ENCODE measurements at regions not wholly inside any gene's neighbourhood (a gene's known extent, or its start where the extent isn't known, plus 50 kb on each side); places are given as distances from the start of the nearest gene placed in this dataset.
"Not testable (repeated sequence)": the region's sequence is repeated elsewhere in the genome, so short reads cannot be mapped to it uniquely, and the experiment has no call there.

- in situ Hi-C loops (cut with MboI; ENCODE audit: low pct_unique_long_range_greater_than_20kb, low sequenced_read_pairs) = no loop called here
These were observed 272.3 kb upstream of the RNF32 start for GRCh38 chr7:156368053-156368843.

GRCh38 chr7:156363751-156364150, 276.8 kb upstream of the RNF32 start:
- in situ Hi-C loops (cut with MboI; ENCODE audit: low pct_unique_long_range_greater_than_20kb, low sequenced_read_pairs) = no loop called here
- no peak for DNase-seq

More at GRCh38 chr7:156368053-156368843, 272.3 kb upstream of the RNF32 start:
- no peak for DNase-seq

- in situ Hi-C loops (cut with MboI; ENCODE audit: low pct_unique_long_range_greater_than_20kb, low sequenced_read_pairs) = no loop called here
These were observed 279.7 kb upstream of the RNF32 start for GRCh38 chr7:156360835-156361234.

GRCh38 chr7:156356551-156356950, 284.0 kb upstream of the RNF32 start:
- in situ Hi-C loops (cut with MboI; ENCODE audit: low pct_unique_long_range_greater_than_20kb, low sequenced_read_pairs) = no loop called here
- DNase-seq = no peak

More at GRCh38 chr7:156360835-156361234, 279.7 kb upstream of the RNF32 start:
- no peak for DNase-seq

GRCh38 chr7:156353352-156353751, 287.2 kb upstream of the RNF32 start:
- no peak for DNase-seq
- in situ Hi-C loops (cut with MboI; ENCODE audit: low pct_unique_long_range_greater_than_20kb, low sequenced_read_pairs) = no loop called here

- in situ Hi-C loops (cut with MboI; ENCODE audit: low pct_unique_long_range_greater_than_20kb, low sequenced_read_pairs); DNase-seq: not testable (repeated sequence)
These were observed 292.8 kb upstream of the RNF32 start for GRCh38 chr7:156347703-156348248.

GRCh38 chr7:156347132-156347531, 293.4 kb upstream of the RNF32 start:
- no peak for DNase-seq
- in situ Hi-C loops (cut with MboI; ENCODE audit: low pct_unique_long_range_greater_than_20kb, low sequenced_read_pairs) = no loop called here

GRCh38 chr7:156344595-156344994, 296.0 kb upstream of the RNF32 start:
- in situ Hi-C loops (cut with MboI; ENCODE audit: low pct_unique_long_range_greater_than_20kb, low sequenced_read_pairs) = no loop called here
- DNase-seq = no peak

- in situ Hi-C loops (cut with MboI; ENCODE audit: low pct_unique_long_range_greater_than_20kb, low sequenced_read_pairs) = no loop called here
- DNase-seq = no peak
These were observed 305.9 kb upstream of the RNF32 start for GRCh38 chr7:156334636-156335035.

- DNase-seq = no peak
These were observed 312.7 kb upstream of the RNF32 start for GRCh38 chr7:156327916-156328315.

GRCh38 chr7:156327474-156327873, 313.1 kb upstream of the RNF32 start:
- in situ Hi-C loops (cut with MboI; ENCODE audit: low pct_unique_long_range_greater_than_20kb, low sequenced_read_pairs) = no loop called here
- DNase-seq = no peak

More at GRCh38 chr7:156327916-156328315, 312.7 kb upstream of the RNF32 start:
- in situ Hi-C loops (cut with MboI; ENCODE audit: low pct_unique_long_range_greater_than_20kb, low sequenced_read_pairs) = no loop called here

- in situ Hi-C loops (cut with MboI; ENCODE audit: low pct_unique_long_range_greater_than_20kb, low sequenced_read_pairs) = no loop called here
- no peak for DNase-seq
These were observed 316.4 kb upstream of the RNF32 start for GRCh38 chr7:156324201-156324600.

GRCh38 chr7:156321430-156321829, 319.1 kb upstream of the RNF32 start:
- DNase-seq; in situ Hi-C loops (cut with MboI; ENCODE audit: low pct_unique_long_range_greater_than_20kb, low sequenced_read_pairs): not testable (repeated sequence)

GRCh38 chr7:156318926-156319325, 321.6 kb upstream of the RNF32 start:
- DNase-seq = no peak
- in situ Hi-C loops (cut with MboI; ENCODE audit: low pct_unique_long_range_greater_than_20kb, low sequenced_read_pairs) = no loop called here

GRCh38 chr7:156318426-156318825, 322.1 kb upstream of the RNF32 start:
- DNase-seq = no peak
- in situ Hi-C loops (cut with MboI; ENCODE audit: low pct_unique_long_range_greater_than_20kb, low sequenced_read_pairs) = no loop called here

- no peak for DNase-seq
- in situ Hi-C loops (cut with MboI; ENCODE audit: low pct_unique_long_range_greater_than_20kb, low sequenced_read_pairs) = no loop called here
These were observed 331.5 kb upstream of the RNF32 start for GRCh38 chr7:156309016-156309620.

GRCh38 chr7:156307193-156307592, 333.4 kb upstream of the RNF32 start:
- in situ Hi-C loops (cut with MboI; ENCODE audit: low pct_unique_long_range_greater_than_20kb, low sequenced_read_pairs) = no loop called here
- no peak for DNase-seq

GRCh38 chr7:156305351-156305750, 335.2 kb upstream of the RNF32 start:
- DNase-seq = no peak

GRCh38 chr7:156282816-156283215, 357.8 kb upstream of the RNF32 start:
- in situ Hi-C loops (cut with MboI; ENCODE audit: low pct_unique_long_range_greater_than_20kb, low sequenced_read_pairs) = no loop called here

More at GRCh38 chr7:156305351-156305750, 335.2 kb upstream of the RNF32 start:
- in situ Hi-C loops (cut with MboI; ENCODE audit: low pct_unique_long_range_greater_than_20kb, low sequenced_read_pairs) = no loop called here

GRCh38 chr7:156279635-156280034, 360.9 kb upstream of the RNF32 start:
- DNase-seq = no peak
- in situ Hi-C loops (cut with MboI; ENCODE audit: low pct_unique_long_range_greater_than_20kb, low sequenced_read_pairs) = no loop called here

More at GRCh38 chr7:156282816-156283215, 357.8 kb upstream of the RNF32 start:
- DNase-seq = no peak

Measured in KBM-7 (cell line).